ENCODE measurements at regions not wholly inside any gene's neighbourhood (a gene's known extent, or its start where the extent isn't known, plus 50 kb on each side); places are given as distances from the start of the nearest gene placed in this dataset.

- TF ChIP-seq POLR2A (IDR thresholded peaks at IDR 0.05) (no peak), CTCF (IDR thresholded peaks at IDR 0.05) (no peak)
Measured at GRCh38 chr4:183783991-183784553, 121.0 kb upstream of the STOX2 start.
